NB4 (cell line): ENCODE measurements at regions not wholly inside any gene's neighbourhood (a gene's known extent, or its start where the extent isn't known, plus 50 kb on each side); places are given as distances from the start of the nearest gene placed in this dataset.

ENCODE experiments used
- CTCF ChIP-seq: IDR thresholded peaks from one replicate; pipeline ENCODE4 v1.5.1; 2012; ENCODE audit warnings: low read depth, low read length
- POLR2A ChIP-seq: IDR thresholded peaks from 2 replicates; pipeline ENCODE4 v1.6.1; 2011; ENCODE audit warnings: mild to moderate bottlenecking; ENCODE audit not compliant: insufficient read length; ENCODE audit errors: extremely low read depth

- TF ChIP-seq CTCF (no peak), POLR2A (no peak)
Measured at GRCh38 chr4:144450526-144450925, 195.4 kb upstream of the HHIP start.
